Fibroblast of the conjunctiva (primary cell): ENCODE measurements at regions not wholly inside any gene's neighbourhood (a gene's known extent, or its start where the extent isn't known, plus 50 kb on each side); places are given as distances from the start of the nearest gene placed in this dataset.

Experiments used
- DNase-seq: peaks from one replicate; pipeline ENCODE4 v3.0.0-alpha.2; 2010; ENCODE audit warnings: low read depth

GRCh38 chr16:8519179-8519578 is 71.1 kb downstream of the TMEM114 start:
- no peak for DNase-seq

GRCh38 chr16:8517280-8517679 is 73.0 kb downstream of the TMEM114 start:
- DNase-seq, result no peak

GRCh38 chr16:8516471-8516870 is 73.8 kb downstream of the TMEM114 start:
- DNase-seq, result no peak

- no peak for DNase-seq
Observed at GRCh38 chr16:8512941-8513624, 77.2 kb downstream of the TMEM114 start.

- DNase-seq, result no peak
Observed at GRCh38 chr16:8511464-8511863, 78.8 kb downstream of the TMEM114 start.

- DNase-seq, result no peak
Observed at GRCh38 chr16:8510160-8510559, 80.2 kb downstream of the TMEM114 start.

- no peak for DNase-seq
Observed at GRCh38 chr16:8505327-8505991, 84.9 kb downstream of the TMEM114 start.

GRCh38 chr16:8502446-8502845 is 87.9 kb downstream of the TMEM114 start:
- DNase-seq, result no peak

GRCh38 chr16:8500351-8500750 is 90.0 kb downstream of the TMEM114 start:
- no peak for DNase-seq

GRCh38 chr16:8496364-8496763 is 93.9 kb downstream of the TMEM114 start:
- no peak for DNase-seq

GRCh38 chr16:8493972-8494371 is 96.3 kb downstream of the TMEM114 start:
- no peak for DNase-seq

GRCh38 chr16:8492690-8493089 is 97.6 kb downstream of the TMEM114 start:
- no peak for DNase-seq

- no peak for DNase-seq
Observed at GRCh38 chr16:8489580-8489979, 100.7 kb downstream of the TMEM114 start.

- no peak for DNase-seq
Observed at GRCh38 chr16:8486985-8487384, 103.3 kb downstream of the TMEM114 start.

GRCh38 chr16:8483396-8483795 is 106.9 kb downstream of the TMEM114 start:
- DNase-seq, result no peak

- no peak for DNase-seq
Observed at GRCh38 chr16:8481810-8482209, 108.5 kb downstream of the TMEM114 start.

- no peak for DNase-seq
Observed at GRCh38 chr16:8476824-8477223, 113.5 kb downstream of the TMEM114 start.

- DNase-seq, result no peak
Observed at GRCh38 chr16:8474587-8474986, 115.7 kb downstream of the TMEM114 start.

- no peak for DNase-seq
Observed at GRCh38 chr16:8469102-8469778, 121.1 kb downstream of the TMEM114 start.

GRCh38 chr16:8464979-8465378 is 125.3 kb downstream of the TMEM114 start:
- DNase-seq, result no peak

- DNase-seq, result no peak
Observed at GRCh38 chr16:8459085-8459733, 131.1 kb downstream of the TMEM114 start.

GRCh38 chr16:8458481-8459046 is 131.7 kb downstream of the TMEM114 start:
- no peak for DNase-seq
